ENCODE measurements at regions not wholly inside any gene's neighbourhood (a gene's known extent, or its start where the extent isn't known, plus 50 kb on each side); places are given as distances from the start of the nearest gene placed in this dataset.

GRCh38 chrX:110955706-110956105 is 140.3 kb upstream of the PAK3 start:
- TF ChIP-seq NFE2L2 (IDR thresholded peaks at IDR 0.05; ENCODE audit: low read depth, low read length) (no peak), RFX5 (IDR thresholded peaks at IDR 0.05; ENCODE audit: low read depth, low read length) (no peak), MAFK (IDR thresholded peaks at IDR 0.05; ENCODE audit: low read depth, low read length) (no peak), MAZ (IDR thresholded peaks at IDR 0.05; ENCODE audit: borderline replicate concordance, low read depth, low read length) (no peak), FOS (IDR thresholded peaks at IDR 0.05; ENCODE audit: low read depth, low read length) (no peak), CEBPB (IDR thresholded peaks at IDR 0.05; ENCODE audit: low read depth, low read length) (no peak), RAD21 (IDR thresholded peaks at IDR 0.05; ENCODE audit: low read length) (no peak), CHD1 (IDR thresholded peaks at IDR 0.05; ENCODE audit: low read depth, low read length) (no peak), SMC3 (IDR thresholded peaks at IDR 0.05; ENCODE audit: low read depth, low read length) (no peak), RCOR1 (IDR thresholded peaks at IDR 0.05; ENCODE audit: insufficient replicate concordance, low read length) (no peak), USF2 (IDR thresholded peaks at IDR 0.05; ENCODE audit: low read depth, low read length) (no peak)
- Histone ChIP-seq H4K5ac (ENCODE audit: low read depth, low read length) (no peak overlapping the region), H3K56ac (ENCODE audit: extremely low read depth, insufficient read depth, low read length) (no peak overlapping the region), H3K27ac (ENCODE audit: insufficient read depth, low read length) (no peak overlapping the region), H3K23ac (ENCODE audit: low read depth, low read length) (no peak overlapping the region), H2BK20ac (ENCODE audit: low read depth, low read length) (no peak overlapping the region), H3K79me1 (ENCODE audit: low read depth in 1 of 2, low read length in 2 of 2) (no peaks in the 10 kb centered on the region), H2AK9ac (replicated peaks; ENCODE audit: low read depth, low read length, poor library complexity) (no peak overlapping the region), H3K9me1 (ENCODE audit: insufficient read depth, low read length) (no peaks in the 10 kb centered on the region), H2AFZ (replicated peaks; ENCODE audit: low read length, poor library complexity) (no peak overlapping the region), H4K20me1 (ENCODE audit: insufficient read depth, low read length) (no peaks in the 10 kb centered on the region), H2BK120ac (ENCODE audit: low read depth, low read length) (no peak overlapping the region), H3K9me3 (ENCODE audit: control insufficient read depth, insufficient read depth, low read length) (no peaks in the 10 kb centered on the region), H2BK15ac (ENCODE audit: low read depth, low read length) (no peak overlapping the region), H3K4me1 (ENCODE audit: control insufficient read depth, insufficient read depth, low read length) (no peaks in the 10 kb centered on the region), H3K9ac (ENCODE audit: low read depth, low read length) (no peak overlapping the region), H3K4ac (ENCODE audit: low read depth, low read length) (no peak overlapping the region), H3K18ac (ENCODE audit: low read depth, low read length) (no peak overlapping the region), H2AK5ac (ENCODE audit: low read depth, low read length) (no peak overlapping the region), H3K4me3 (ENCODE audit: insufficient read depth, low read depth, low read length) (no peak overlapping the region), H3K4me2 (ENCODE audit: low read depth, low read length) (no peak overlapping the region), H4K91ac (ENCODE audit: insufficient read depth, low read depth, low read length) (no peak overlapping the region), H3K14ac (replicated peaks; ENCODE audit: low read depth, low read length) (no peak overlapping the region), H3K27me3 (ENCODE audit: control insufficient read depth, insufficient read depth, low read length) (peaks cover 11% of the 10 kb centered on the region), H2BK5ac (ENCODE audit: low read depth, low read length, poor library complexity, severe bottlenecking) (no peak overlapping the region), H4K8ac (ENCODE audit: low read depth in 2 of 2, low read length in 2 of 2) (no peak overlapping the region), H3K36me3 (ENCODE audit: control insufficient read depth, insufficient read depth, low read length) (no peaks in the 10 kb centered on the region)
- in situ Hi-C loops (cut with MboI; ENCODE audit: low sequenced_read_pairs) = no loop called here
- ChIA-PET CTCF (no interaction called here), POLR2A (ENCODE audit: unreplicated experiment) (no interaction called here)
- ATAC-seq (ENCODE audit: low read depth) (no peak), DNase-seq (no peak)
- intact Hi-C loops (cut with micrococcal nuclease) = no loop called here
- dilution Hi-C loops (cut with HindIII; ENCODE audit: low sequenced_read_pairs, unreplicated experiment) = no loop called here
- BruUV-seq (replicated peaks) = no TSS peak
